ENCODE measurements at regions not wholly inside any gene's neighbourhood (a gene's known extent, or its start where the extent isn't known, plus 50 kb on each side); places are given as distances from the start of the nearest gene placed in this dataset.
A peak's percentile ranks its signal among the peaks of the same experiment; 100 is the strongest.

GRCh38 chr13:33550885-33551284 lies 265.3 kb upstream of the STARD13 start:
- Histone ChIP-seq H3K27me3 (no peaks in the 10 kb centered on the region), H3K27ac (no peak overlapping the region), H3K4me1 (peaks cover 0 to 14% (median 9%) of the 10 kb centered on the region in 9 donors), H3K36me3 (no peaks in the 10 kb centered on the region), H3K9me3 (no peaks in the 10 kb centered on the region), H3K4me3 (no peak overlapping the region)
- intact Hi-C loops (cut with DNase I): loop anchor here in 1 of 10 donors (10.0 kb wide), 1 partner anchor 64 kb away; no protein-coding TSS in a partner anchor
- TF ChIP-seq CTCF (IDR thresholded peaks at IDR 0.05): no peak
- 98% methylated on average over 2 of the region's 2 CpGs for WGBS, 2 donors
- ATAC-seq: no peak
- no peak for DNase-seq

GRCh38 chr13:33554919-33555791 lies 262.8 kb upstream of the RFC3 start:
- Histone ChIP-seq H3K36me3 (no peaks in the 10 kb centered on the region), H3K9me3 (no peaks in the 10 kb centered on the region), H3K27ac (peak overlapping the region in 6 of 10 donors; percentile 8 to 63 (median 20)), H3K27me3 (no peaks in the 10 kb centered on the region), H3K4me3 (no peak overlapping the region), H3K4me1 (peaks cover 0 to 18% (median 5%) of the 10 kb centered on the region in 9 donors)
- DNase-seq (no peak), ATAC-seq (peak in 2 of 8 donors; percentile 31 to 51)
- WGBS, 2 donors: 48 to 58% methylated on average over 3 of the region's 3 CpGs
- intact Hi-C loops (cut with DNase I): loop anchor here in 4 of 10 donors (2.0 to 10.0 kb wide), 3 partner anchors 56 to 167 kb away; no protein-coding TSS in a partner anchor
- TF ChIP-seq CTCF (IDR thresholded peaks at IDR 0.05): no peak

GRCh38 chr13:33556828-33557227 lies 261.1 kb upstream of the RFC3 start:
- no peak for DNase-seq
- 97 to 100% methylated on average over 1 of the region's 1 CpG for WGBS, 2 donors
- Histone ChIP-seq H3K27me3 (no peaks in the 10 kb centered on the region), H3K4me1 (peaks cover 0 to 25% (median 9%) of the 10 kb centered on the region in 9 donors), H3K4me3 (no peak overlapping the region), H3K9me3 (no peaks in the 10 kb centered on the region), H3K27ac (no peak overlapping the region), H3K36me3 (no peaks in the 10 kb centered on the region)
- TF ChIP-seq CTCF (IDR thresholded peaks at IDR 0.05): no peak
- ATAC-seq: no peak
- intact Hi-C loops (cut with DNase I): loop anchor here in 3 of 10 donors (5.0 to 10.0 kb wide), 2 partner anchors 58 to 165 kb away; no protein-coding TSS in a partner anchor

GRCh38 chr13:33560726-33561125 lies 257.2 kb upstream of the RFC3 start:
- Histone ChIP-seq H3K9me3 (no peaks in the 10 kb centered on the region), H3K36me3 (no peaks in the 10 kb centered on the region), H3K4me3 (no peak overlapping the region), H3K4me1 (peaks cover 0 to 17% (median 2%) of the 10 kb centered on the region in 9 donors), H3K27ac (no peak overlapping the region), H3K27me3 (no peaks in the 10 kb centered on the region)
- no peak for TF ChIP-seq CTCF (IDR thresholded peaks at IDR 0.05)
- intact Hi-C loops (cut with DNase I): loop anchor here in 1 of 10 donors (2.0 kb wide), 1 partner anchor 46 kb away; no protein-coding TSS in a partner anchor
- DNase-seq (no peak), ATAC-seq (no peak)
